NCI-H2081 treated with DMSO at 0.1 percent for 48 hours (cell line): ENCODE measurements at regions not wholly inside any gene's neighbourhood (a gene's known extent, or its start where the extent isn't known, plus 50 kb on each side); places are given as distances from the start of the nearest gene placed in this dataset.
"Not testable (repeated sequence)": the region's sequence is repeated elsewhere in the genome, so short reads cannot be mapped to it uniquely, and the experiment has no call there.

ENCODE experiments used
- DNase-seq: peaks from one replicate; lab custom pipeline; 2025; lab: John Stamatoyannopoulos, UW

DNA sequence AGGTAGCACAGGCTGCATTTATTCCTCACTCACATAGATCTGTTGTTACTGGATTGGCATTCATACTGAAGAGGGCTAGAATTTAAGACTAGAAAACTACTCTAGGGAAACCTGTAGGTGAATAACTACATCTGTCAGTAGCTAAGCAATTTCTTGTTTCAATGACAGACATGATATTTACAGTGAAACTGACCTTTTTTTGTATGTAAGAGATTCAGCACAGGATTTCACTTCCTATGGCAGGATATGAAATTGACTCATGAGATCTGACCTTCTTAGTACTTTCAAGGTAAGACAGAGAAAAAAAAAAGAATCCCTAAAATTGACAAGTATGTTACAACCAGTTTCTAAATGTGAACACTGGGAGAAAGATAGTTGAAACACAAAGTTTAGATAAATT is 189.8 kb upstream of the SLC16A7 start:
- no peak for DNase-seq

DNA sequence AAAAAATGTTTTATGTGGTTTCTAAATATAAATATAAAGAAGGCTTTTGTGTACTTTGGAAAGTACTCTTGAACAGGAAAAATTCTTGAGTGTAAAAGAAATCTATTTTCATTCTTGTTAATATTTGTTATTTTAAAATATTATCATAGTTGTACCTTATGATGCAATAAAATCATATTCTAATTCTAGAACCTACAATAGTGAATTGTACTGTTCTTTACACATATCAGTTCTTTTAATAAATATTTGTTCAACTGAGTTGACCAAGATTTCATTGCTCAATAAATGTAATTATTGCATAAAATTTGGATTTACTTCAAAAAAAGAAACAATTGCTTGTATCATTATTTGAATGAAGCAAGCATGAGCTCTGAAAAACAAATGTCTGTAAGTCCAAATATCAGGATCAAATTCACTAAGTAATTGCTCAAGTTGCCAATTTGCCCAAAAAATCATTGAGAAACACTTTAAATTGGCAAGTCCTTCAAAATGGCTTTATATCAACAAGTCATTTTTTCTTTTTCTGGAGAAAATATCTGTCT is 191.6 kb upstream of the SLC16A7 start:
- DNase-seq, result no peak

DNA sequence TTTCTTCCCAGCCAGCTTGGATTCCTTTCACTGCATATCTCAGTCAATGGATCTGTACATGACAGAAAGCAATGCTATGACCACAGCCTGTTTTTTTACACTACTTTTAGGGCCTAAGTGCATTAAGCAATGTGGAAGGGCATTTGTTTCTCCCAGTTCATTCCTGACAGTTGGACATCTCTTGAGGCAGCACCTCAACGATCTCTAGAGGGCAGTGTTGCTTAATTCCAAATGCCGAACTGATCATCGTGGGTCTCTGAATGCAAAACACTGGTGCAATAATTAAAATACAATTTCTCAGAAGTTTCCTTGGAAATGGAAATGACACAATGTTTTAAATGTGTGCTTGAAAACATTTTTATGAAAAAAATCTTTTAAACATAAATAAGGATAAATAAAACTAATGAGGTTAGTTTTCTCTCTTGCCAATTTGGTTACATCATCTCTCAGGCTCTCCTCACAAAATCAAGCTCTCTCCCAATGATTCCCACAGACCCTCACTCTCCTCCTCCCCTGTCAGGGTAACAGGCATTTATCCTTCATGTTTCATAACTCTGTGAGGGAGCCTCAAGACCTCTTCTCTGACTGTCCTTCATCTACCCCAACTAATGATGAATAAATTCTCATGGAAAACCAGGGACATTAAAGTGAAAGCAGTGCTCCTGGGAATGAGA is 192.4 kb upstream of the SLC16A7 start:
- DNase-seq, result no peak

DNA sequence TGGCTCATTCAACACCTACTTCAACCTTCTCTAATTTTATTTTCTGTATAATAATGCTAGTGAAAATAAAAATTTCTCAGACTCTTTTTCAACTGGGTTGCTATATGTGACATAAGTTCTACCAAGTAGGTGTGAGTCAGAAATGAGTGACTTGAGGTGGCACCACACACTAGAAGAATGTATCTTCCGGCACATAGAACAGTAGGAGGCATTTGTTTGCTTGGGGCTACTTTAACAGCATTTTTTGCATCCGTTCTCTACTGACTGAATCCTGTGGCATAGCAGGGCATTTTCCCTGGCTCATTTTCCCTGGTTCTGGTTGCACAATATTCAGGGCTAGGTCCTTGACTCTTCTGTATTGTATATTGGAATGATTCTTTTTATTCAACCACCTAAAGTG is 194.0 kb upstream of the SLC16A7 start:
- DNase-seq, result no peak

DNA sequence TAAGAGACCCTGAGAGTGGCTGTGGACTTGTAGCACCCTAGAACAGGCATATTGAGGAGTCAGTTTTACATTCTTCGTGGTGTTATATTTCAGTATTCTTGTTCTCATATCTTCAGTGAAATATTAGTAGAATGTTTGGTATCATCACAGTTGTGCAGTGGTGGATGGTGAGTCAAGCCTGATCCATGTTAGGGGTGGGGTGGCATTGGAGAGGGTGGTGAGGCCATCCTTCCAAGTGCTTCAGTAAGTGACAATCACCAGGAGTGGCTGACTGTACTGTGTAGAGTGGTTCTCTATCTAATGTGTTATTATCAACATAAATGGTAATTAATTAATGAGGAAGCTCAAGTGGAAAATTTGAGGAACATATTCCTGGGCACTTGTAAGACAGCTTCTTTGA is 197.7 kb upstream of the SLC16A7 start:
- DNase-seq, result no peak

DNA sequence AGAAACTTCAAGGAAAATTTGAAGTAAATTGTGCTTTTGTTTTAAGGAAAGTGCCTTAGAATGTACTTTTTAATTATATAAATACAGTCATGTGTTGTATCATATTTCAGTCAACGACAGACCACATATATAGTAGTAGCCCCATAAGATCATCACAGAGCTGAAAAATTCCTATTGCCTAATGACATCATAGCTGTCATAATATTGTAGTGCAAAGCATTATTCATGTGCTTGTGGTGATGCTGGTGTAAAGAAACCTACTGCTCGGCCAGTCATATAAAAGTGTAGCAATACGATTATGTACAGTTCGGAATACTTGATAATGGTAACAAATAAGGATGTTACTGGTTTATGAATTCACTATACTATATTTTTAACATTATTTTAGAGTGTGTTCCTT is 198.9 kb upstream of the SLC16A7 start:
- no peak for DNase-seq

DNA sequence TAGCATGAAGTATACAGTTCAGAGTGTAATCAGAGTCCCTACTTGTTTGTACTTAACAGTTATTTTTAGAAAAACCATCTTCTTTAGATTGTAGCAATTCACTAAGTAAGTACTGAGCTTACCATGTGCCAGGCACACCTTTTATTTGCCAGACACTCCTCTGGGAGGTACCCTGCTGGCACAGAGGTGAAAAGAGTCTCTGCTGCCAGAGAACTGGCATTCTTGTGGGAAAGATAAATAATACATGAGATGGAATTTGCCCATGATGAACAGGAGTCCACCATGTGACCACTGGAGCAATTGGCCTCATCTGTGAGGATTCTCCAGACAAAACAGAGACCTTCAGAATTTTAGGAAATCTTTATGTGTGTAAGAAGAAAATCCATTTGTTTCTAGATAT is 199.3 kb upstream of the SLC16A7 start:
- no peak for DNase-seq

DNA sequence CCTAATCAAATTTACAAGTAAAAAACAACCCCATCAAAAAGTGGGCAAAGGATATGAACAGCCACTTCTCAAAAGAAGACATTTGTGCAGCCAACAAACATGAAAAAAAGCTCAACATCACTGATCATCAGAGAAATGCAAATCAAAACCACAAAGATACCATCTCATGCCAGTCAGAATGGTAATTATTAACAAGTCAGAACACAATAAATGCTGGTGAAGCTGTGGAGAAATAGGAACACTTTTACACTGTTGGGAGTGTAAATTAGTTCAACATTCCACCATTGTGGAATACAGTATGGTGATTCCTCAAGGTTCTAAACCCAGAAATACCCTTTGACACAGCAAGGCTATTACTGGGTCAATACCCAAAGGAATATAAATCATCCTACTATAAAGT is 200.5 kb upstream of the SLC16A7 start:
- not testable (repeated sequence) for DNase-seq

DNA sequence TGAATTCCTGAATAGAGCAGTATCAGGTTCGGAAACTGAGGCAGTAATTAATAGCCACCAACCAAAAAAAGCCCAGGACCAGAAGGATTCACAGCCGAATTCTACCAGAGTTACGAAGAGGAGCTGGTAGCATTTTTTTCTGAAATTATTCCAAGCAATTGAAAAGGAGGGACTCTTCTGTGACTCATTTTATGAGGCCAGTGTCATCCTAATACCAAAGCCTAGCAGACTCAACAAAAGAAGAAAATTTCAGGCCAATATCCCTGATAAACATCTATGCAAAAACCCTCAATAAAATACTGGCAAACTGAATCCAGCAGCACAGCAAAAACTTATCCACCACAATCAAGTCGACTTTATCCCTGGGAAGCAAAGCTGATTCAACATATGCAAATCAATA is 202.3 kb upstream of the SLC16A7 start:
- no peak for DNase-seq

DNA sequence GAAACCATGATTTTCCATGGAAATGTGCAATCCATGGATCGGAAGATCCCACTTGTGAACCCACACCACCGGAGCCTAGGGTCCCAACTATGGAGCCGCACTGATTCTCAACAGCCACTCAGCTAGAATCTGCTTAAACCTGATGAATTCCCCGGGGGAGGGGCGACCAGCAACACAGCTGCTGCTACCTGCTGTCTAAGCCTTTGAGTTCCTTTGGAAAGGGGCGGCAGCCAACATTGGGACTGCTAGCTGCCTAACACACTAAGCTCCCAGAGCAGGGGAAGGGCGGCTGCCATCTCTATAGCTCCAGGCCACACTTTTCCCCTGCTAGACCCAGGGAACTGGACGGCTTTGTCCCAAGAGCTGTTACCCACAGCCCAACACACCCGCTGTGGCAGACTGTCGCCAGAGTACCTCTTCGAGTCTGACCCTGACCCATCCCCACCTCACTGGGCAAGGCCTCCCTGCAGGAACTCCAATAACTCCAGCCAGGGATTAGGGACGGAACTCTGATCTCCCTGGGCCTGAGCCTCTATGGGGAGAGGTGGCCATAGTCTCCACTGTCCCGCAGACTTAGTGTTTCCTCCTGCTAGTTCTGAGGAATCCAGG is 205.8 kb upstream of the SLC16A7 start:
- DNase-seq, result no peak

DNA sequence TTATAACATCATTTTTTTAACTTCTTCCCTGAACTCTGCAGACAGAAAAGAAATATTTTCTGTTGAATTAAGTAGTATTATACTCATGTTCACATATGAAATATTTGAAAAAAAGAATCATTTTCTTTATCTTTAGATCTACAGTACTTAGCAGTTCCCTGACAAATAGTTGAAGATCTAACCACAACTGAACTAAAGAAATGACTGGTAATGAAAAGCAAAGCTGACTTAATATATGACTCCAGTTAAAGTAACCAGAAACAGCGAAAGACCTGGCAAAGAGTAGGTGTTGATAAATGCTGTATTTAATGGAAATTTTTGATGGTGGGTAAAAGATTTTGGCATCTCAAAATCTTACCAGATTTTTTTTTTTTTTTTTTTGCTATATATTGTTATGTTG is 207.1 kb upstream of the SLC16A7 start:
- DNase-seq, result no peak

DNA sequence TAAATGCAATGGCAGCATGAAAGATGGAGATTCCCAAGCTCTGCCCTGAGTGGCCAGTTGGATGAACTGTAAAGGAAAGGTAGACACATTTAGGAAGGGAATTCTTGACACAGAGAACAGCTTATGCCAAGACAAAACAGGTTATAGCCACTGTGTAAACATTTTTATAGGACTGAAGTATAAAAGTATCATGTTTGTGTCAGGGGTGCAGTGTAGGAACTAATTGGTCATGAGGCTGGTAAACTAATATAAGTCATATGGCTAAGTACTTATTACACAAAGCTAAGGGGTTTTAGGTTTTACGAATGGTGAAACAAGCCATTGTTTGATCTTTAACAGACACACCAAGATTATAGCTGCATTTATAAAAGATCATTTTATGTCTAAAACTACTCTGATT is 207.7 kb upstream of the SLC16A7 start:
- no peak for DNase-seq

DNA sequence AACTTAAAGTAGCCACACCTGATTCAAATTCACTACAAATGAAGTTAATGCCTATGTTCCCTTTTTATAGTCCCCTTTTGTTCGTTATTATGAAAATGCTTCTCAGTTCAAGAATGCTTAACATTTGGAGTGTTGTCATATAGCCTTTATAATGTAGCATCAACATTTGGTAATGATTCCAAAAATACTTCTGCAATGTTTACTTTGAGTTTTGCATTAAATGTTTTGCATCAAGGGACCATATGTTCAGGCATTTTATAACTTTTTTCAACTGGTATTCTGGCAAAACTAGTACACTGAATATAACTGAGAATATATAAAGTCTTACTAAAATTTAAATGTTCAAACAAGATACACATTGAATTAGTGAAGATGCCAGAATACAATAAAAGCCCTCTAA is 209.6 kb upstream of the SLC16A7 start:
- DNase-seq, result no peak

DNA sequence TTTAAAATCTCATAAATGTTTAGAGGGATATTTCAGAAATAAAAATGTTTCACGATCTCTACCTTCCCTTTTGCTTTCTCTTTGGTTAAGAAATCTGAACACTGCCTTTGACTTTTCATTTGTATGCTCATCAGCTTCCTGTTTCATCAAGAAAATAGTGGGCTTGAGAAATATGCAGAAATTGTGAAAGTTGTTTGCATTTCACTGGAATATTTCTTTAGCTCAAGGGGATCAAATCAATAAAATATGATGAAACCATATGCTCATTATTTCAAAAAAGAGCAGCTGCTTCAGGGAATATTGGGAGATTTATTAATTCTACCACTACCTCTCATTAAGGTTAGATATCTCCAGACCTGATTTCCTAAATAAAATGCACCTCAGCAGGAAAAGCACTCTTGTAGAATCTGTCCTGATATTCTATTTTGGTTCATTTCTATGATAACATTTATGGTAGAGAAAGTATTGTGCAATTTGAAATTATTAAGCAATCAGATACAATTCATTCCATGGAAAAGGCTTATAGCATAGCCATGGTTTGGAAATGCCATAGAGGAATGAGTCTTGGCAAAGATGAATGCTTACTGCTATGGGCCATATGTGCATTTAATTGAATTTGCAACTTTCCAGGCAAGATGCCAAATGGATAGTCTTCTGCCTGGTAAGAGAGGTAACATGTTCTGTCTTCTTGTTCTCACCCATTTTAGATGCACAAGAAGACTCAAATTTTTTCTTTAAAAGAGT is 212.6 kb upstream of the SLC16A7 start:
- DNase-seq, result no peak

DNA sequence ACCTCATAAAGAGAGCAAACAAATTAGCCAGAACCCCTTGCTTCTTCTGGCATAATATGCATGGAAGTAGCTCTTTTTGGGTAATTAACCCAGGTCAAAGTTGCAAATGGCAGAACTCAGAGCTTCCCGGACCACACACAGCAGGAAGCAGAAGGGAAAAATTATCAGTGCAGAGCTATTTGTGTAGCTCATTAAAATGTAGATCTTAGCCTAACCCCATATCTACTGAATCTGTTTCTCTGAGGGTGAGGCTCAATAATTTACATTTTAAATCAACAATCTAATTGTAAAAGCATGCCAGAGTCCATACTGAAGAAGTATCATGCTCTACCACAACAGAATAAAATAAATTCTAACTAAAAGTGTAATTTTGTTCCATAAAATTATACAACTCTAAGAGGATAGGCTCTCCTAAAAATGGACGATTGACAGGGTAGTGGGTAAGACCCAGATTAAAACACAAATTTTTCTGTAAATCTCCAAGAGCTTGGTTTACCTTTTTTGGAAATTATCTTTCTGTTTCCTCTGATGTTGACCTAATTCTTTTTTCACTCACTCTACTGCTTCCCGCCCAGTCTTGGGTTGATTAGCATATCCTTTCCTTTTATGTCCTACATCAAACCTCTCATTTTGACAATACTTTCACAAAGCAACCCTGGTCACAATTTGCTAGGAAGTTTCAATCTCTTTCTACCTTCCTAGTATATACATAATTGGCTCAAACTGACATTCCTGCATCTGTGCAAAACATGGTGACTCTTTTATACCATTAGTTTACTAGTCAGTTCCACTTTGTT is 213.3 kb upstream of the SLC16A7 start:
- no peak for DNase-seq

DNA sequence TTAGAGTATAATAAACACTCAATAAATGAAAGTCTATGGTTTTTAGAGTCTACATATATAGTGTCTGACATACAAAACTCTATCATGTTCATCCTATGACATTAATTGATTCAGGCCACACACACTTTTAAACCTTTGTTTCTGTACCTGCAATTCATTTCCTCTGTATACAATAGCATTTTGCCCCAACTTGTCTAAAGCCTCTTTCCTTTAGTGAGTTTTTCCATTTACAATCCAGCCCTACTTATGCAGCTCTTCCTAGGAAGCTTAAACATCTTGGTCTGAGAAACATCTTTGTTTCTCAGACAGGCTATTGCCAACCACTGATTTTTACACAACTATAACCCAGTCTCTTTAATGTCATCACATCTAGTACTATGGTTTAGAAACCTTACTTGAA is 214.7 kb upstream of the SLC16A7 start:
- no peak for DNase-seq

DNA sequence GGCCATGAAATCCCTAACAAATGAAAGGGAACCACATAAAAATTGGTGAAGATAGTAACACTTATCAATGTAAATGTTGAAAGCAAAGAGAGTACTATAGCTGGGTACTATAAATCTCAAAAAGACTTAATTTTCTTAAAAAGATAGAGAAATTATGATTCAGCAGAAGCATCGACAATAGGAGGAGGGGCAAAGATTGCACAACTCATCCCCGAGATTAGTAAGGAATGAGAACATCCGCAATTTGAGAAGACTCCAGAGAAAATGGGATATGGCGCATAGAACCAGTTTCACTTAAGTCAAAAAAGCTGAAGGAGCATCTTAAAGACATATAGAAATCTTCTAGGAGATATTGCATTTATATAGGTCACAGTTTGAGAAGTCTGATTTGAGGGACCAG is 220.2 kb upstream of the SLC16A7 start:
- no peak for DNase-seq

DNA sequence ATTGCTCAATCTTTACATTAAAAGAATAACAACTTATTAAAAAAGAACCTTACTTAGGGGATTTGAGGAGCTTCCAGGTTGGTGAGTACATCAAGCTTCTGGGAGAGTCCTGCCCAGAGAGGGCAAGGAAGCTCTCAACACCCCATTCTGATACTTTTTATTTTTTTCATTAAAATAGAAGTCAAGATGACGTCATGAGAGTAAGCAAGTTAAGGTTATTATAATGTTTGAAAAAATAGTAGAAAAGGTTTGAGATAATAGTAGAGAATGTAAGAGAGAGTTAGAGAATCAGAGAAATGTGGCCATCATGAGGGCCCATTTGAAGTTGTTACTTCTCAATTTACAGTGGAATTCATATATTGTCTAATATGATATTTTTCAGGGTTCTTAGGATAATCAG is 221.0 kb upstream of the SLC16A7 start:
- DNase-seq, result no peak

DNA sequence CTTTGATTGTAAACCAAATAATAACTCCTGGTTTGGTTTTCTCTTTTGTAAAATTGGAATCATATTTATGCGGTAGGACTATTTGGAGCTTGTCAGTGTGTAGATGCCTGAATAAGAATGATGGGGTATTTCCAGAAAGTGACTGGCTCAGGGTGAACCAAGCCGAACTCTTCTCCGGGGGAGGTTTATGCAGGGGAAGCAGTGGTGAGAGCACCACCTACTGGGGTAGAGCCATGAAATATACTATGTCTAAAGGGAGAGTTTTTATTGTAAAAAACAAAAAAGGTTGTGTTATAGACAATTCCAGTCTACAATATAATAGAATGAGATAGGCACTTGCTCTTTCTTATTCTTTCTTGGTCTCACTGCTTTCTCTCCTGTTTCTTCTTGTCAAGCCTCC is 222.9 kb upstream of the SLC16A7 start:
- no peak for DNase-seq

DNA sequence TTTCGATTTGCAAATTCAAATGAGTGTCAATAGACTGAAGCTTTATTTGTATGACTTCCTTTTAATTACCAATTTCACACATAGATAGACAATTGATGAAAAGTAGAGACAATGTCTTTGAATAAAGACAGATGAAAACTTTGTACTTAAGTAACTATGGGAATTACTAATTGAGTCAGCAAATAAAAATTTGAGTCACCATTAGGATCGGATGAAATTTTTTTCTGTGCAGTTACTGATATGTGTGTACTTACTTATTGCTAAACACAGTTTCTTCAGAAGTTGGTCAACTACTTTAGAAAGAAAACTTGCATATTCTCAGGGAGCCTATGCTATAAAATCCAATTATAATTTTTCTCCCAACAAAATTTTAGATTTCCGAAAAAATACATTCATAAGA is 224.9 kb upstream of the SLC16A7 start:
- no peak for DNase-seq

DNA sequence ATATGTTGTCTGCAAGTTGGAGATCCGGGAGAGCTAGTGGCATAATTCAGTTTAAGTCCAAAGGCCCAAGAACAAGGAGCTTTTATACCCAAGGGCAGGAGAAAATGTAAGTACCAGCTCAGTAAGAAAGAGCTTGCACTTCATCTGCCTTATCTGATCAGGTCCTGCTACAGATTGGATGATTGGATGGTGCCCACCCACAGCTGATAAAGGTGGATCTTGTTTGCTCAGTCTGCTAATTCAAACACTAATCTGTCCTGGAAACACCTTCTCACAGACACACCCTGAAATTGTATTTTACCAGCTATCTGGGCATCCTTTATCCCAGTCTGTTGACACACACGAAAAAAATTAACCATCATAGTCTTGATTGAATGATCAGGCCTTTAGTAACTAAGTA is 230.7 kb upstream of the SLC16A7 start:
- DNase-seq, result no peak

DNA sequence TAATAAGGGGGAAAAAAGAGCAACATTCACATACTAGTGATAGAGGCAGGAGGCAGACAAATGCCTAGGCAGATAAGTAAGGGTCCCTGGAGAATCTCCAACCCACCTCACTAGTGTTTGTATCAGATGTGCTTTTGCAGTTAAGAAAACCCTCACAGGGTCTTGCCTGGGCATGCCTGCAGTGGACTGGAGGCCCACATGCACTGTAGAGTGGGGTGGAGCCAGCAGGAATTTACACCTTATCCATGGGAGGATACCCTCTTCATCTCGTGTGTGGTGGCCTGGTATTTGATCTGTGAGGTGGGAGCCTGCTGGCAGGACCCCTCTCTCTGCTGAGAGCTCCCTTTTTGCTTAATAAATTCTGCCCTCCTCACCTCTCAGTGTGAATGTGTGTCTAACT is 238.0 kb upstream of the SLC16A7 start:
- no peak for DNase-seq
